Endothelial cell of umbilical vein (primary cell): ENCODE measurements at regions not wholly inside any gene's neighbourhood (a gene's known extent, or its start where the extent isn't known, plus 50 kb on each side); places are given as distances from the start of the nearest gene placed in this dataset.

Experiments used
- CTCF ChIP-seq, 2 donors: IDR thresholded peaks; 1 replicate in 1 of 2; 2 replicates in 1 of 2; pipeline ENCODE4 v1.5.1; 2011; ENCODE audit warnings: low read length in 2 of 2, mild to moderate bottlenecking in 2 of 2, moderate library complexity in 2 of 2, control low read depth in 1 of 2, inconsistent platforms in 1 of 2, low read depth in 1 of 2; ENCODE audit not compliant: insufficient read depth in 1 of 2; ENCODE audit errors: extremely low read depth in 1 of 2
- EZH2 ChIP-seq: IDR thresholded peaks from 2 replicates; pipeline ENCODE4 v1.6.1; 2012; ENCODE audit warnings: borderline replicate concordance, low read depth, mild to moderate bottlenecking, moderate library complexity, low read length, inconsistent platforms; ENCODE audit not compliant: severe bottlenecking
- POLR2AphosphoS5 ChIP-seq: IDR thresholded peaks from 2 replicates; pipeline ENCODE4 v1.6.1; 2012; ENCODE audit warnings: low read depth, mild to moderate bottlenecking, control low read depth, low read length, moderate library complexity; ENCODE audit not compliant: insufficient read depth

GRCh38 chr10:22825841-22826240 lies 102.0 kb upstream of the ARMC3 start:
- TF ChIP-seq EZH2 (no peak), CTCF (IDR thresholded peaks at IDR 0.05; ENCODE audit: extremely low read depth in 1 of 2, insufficient read depth in 1 of 2, low read depth in 1 of 2, low read length in 2 of 2) (no peak), POLR2AphosphoS5 (no peak)
